ENCODE measurements at regions not wholly inside any gene's neighbourhood (a gene's known extent, or its start where the extent isn't known, plus 50 kb on each side); places are given as distances from the start of the nearest gene placed in this dataset.
"Not testable (repeated sequence)": the region's sequence is repeated elsewhere in the genome, so short reads cannot be mapped to it uniquely, and the experiment has no call there.

DNA sequence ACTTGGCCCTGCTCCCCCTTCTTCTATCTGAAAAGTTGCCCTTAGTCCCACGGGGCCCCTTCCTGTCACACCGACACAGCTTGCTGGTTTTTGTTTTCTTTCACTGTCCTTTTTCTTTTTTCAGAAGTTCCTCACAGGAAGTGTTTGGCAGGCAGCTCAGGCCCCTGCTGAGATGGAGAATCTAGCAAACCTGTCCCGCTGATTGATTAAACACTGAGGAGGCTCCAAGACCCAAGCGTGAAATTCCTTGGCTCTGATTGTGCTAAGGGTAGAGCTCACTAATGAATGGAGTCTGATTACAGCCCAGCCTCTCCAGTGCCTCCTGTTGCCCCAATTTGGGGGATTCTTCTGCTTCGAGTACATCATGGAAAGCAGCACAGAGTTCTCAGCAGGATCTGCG, 365.9 kb upstream of the MEX3C start:
- TF ChIP-seq CTCF (IDR thresholded peaks at IDR 0.05): no peak
- no peak for DNase-seq (ENCODE audit: low spot score)
- Histone ChIP-seq H3K27ac (no peak overlapping the region), H3K4me3 (no peak overlapping the region)

DNA sequence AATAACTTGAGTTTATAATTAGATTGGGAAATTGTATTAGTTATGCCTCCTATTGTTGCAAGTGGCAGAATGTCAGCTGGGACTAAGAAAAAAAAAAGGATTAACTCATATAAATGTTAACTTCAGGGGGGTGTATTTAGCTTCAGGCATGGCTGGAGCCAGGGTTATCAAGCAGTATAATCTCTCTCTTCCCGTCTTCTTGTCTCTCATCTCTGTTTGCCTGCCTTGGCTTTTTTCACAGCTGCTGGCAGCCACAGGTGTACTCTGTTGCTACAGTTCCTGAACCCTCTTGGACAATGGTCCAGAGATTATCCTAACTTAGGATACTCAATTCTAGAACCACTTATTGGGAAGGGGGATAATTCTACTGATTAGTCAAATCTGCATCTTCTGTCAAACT, 370.7 kb upstream of the MEX3C start:
- TF ChIP-seq CTCF (IDR thresholded peaks at IDR 0.05): no peak
- Histone ChIP-seq H3K4me3 (no peak overlapping the region), H3K27ac (no peak overlapping the region)
- DNase-seq (ENCODE audit: low spot score): no peak

- H3K4me3 ChIP-seq: no peak overlapping the region
- no peak for TF ChIP-seq CTCF (IDR thresholded peaks at IDR 0.05)
- H3K27ac ChIP-seq: no peak overlapping the region
- DNase-seq (ENCODE audit: low spot score): no peak
Measured at GRCh38 chr18:51569153-51569552, 371.7 kb upstream of the MEX3C start.

DNA sequence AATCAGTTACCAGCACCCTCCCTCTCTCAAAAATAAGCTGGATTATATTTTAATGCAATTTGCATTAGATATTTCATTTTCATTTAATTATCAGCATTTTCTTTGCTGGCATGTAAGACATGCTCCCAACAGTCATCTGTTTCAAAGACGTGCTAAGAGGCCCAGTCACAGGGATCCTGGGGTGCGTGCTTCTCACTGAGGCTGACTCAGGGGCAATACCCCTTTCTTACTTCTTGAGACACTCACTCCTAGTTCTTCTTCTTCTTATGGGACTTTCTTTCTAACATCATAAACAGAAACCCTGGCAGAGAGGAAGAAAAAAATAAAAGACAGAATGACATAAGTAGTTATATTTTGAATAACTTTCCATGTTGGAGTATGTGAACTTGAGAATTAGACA, 372.1 kb upstream of the MEX3C start:
- no peak for DNase-seq (ENCODE audit: low spot score)
- H3K27ac ChIP-seq: no peak overlapping the region
- TF ChIP-seq CTCF (IDR thresholded peaks at IDR 0.05): no peak
- H3K4me3 ChIP-seq: no peak overlapping the region

GRCh38 chr18:51570071-51570470, 372.6 kb upstream of the MEX3C start:
- not testable (repeated sequence) for DNase-seq (ENCODE audit: low spot score); H3K4me3 ChIP-seq; H3K27ac ChIP-seq

GRCh38 chr18:51573886-51574285, 376.4 kb upstream of the MEX3C start:
- H3K27ac ChIP-seq; DNase-seq (ENCODE audit: low spot score); H3K4me3 ChIP-seq: not testable (repeated sequence)

- TF ChIP-seq CTCF (IDR thresholded peaks at IDR 0.05): no peak
- DNase-seq (ENCODE audit: low spot score): no peak
- Histone ChIP-seq H3K27ac (no peak overlapping the region), H3K4me3 (no peak overlapping the region)
Measured at GRCh38 chr18:51575171-51575570, 377.7 kb upstream of the MEX3C start.

DNA sequence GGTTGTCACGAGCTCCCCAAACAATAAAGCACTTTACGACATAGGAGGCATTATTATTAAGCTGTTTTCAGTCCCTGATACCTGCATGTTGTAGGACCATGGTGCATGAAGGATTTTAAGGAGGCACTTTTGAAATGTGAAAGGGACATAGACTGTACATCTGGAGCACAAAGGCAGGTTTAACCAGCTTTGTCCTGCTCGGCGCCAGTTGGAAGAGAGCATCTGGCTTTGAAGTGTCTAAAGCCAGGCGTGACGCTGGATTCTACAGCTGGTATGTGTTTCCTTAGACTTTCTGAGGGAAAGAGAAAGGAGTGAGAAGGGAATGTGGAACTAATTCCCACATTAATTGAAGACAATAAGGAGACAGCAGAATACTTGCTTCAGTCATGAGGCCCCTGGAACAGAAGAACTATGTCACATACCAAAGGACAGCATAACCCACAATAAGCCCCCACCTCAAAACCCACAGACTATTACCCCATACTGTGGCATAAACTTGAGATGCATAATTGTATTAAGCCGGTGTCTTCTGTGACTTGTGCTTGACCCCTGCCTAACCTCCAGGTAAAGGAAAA, 381.0 kb upstream of the MEX3C start:
- no peak for TF ChIP-seq CTCF (IDR thresholded peaks at IDR 0.05)
- Histone ChIP-seq H3K4me3 (no peak overlapping the region), H3K27ac (no peak overlapping the region)
- no peak for DNase-seq (ENCODE audit: low spot score)

Measured in coronary artery (tissue), 2 donors.